ENCODE measurements at regions not wholly inside any gene's neighbourhood (a gene's known extent, or its start where the extent isn't known, plus 50 kb on each side); places are given as distances from the start of the nearest gene placed in this dataset.
A peak's percentile ranks its signal among the peaks of the same experiment; 100 is the strongest.

- no peak overlapping the region for H3K27ac ChIP-seq
Observed at GRCh38 chr6:30801950-30802349, 57.6 kb upstream of the IER3 start.

GRCh38 chr6:30800871-30801270 lies 56.5 kb upstream of the IER3 start:
- Histone ChIP-seq H3K36me3 (no peaks in the 10 kb centered on the region), H3K27me3 (ENCODE audit: low read depth) (no peaks in the 10 kb centered on the region), H3K4me1 (peaks cover 7% of the 10 kb centered on the region), H3K9me3 (no peaks in the 10 kb centered on the region), H3K27ac (peak overlapping the region; percentile 44), H3K4me3 (no peak overlapping the region)
- DNase-seq (no peak), ATAC-seq (peak in 1 of 2 donors; percentile 25)
- intact Hi-C loops (cut with DNase I): no loop called here
- TF ChIP-seq CTCF (IDR thresholded peaks at IDR 0.05): no peak

More at GRCh38 chr6:30801950-30802349, 57.6 kb upstream of the IER3 start:
- intact Hi-C loops (cut with DNase I): no loop called here
- DNase-seq: no peak
- Histone ChIP-seq H3K27me3 (ENCODE audit: low read depth) (no peaks in the 10 kb centered on the region), H3K36me3 (no peaks in the 10 kb centered on the region), H3K9me3 (no peaks in the 10 kb centered on the region), H3K4me1 (peaks cover 7% of the 10 kb centered on the region), H3K4me3 (no peak overlapping the region)
- TF ChIP-seq CTCF (IDR thresholded peaks at IDR 0.05): no peak
- ATAC-seq: no peak

GRCh38 chr6:30799210-30799609 lies 54.9 kb upstream of the IER3 start:
- no peaks in the 10 kb centered on the region for H3K9me3 ChIP-seq
- no peaks in the 10 kb centered on the region for H3K36me3 ChIP-seq
- no peaks in the 10 kb centered on the region for H3K27me3 ChIP-seq (ENCODE audit: low read depth)
- no peak for TF ChIP-seq CTCF (IDR thresholded peaks at IDR 0.05)
- peaks cover 9% of the 10 kb centered on the region for H3K4me1 ChIP-seq
- intact Hi-C loops (cut with DNase I): no loop called here
- no peak overlapping the region for H3K27ac ChIP-seq
- no peak overlapping the region for H3K4me3 ChIP-seq
- DNase-seq (no peak), ATAC-seq (no peak)

GRCh38 chr6:30798494-30798893 lies 54.1 kb upstream of the IER3 start:
- peaks cover 16% of the 10 kb centered on the region for H3K4me1 ChIP-seq
- no peaks in the 10 kb centered on the region for H3K9me3 ChIP-seq
- DNase-seq (no peak), ATAC-seq (no peak)
- no peak for TF ChIP-seq CTCF (IDR thresholded peaks at IDR 0.05)
- H3K27me3 ChIP-seq (ENCODE audit: low read depth): no peaks in the 10 kb centered on the region
- no peak overlapping the region for H3K4me3 ChIP-seq
- no peaks in the 10 kb centered on the region for H3K36me3 ChIP-seq
- no peak overlapping the region for H3K27ac ChIP-seq
- intact Hi-C loops (cut with DNase I): no loop called here

GRCh38 chr6:30795549-30796293 lies 51.4 kb upstream of the IER3 start:
- Histone ChIP-seq H3K36me3 (no peaks in the 10 kb centered on the region), H3K4me1 (peaks cover 15% of the 10 kb centered on the region), H3K4me3 (no peak overlapping the region), H3K27me3 (ENCODE audit: low read depth) (no peaks in the 10 kb centered on the region), H3K9me3 (no peaks in the 10 kb centered on the region), H3K27ac (no peak overlapping the region)
- intact Hi-C loops (cut with DNase I): no loop called here
- no peak for TF ChIP-seq CTCF (IDR thresholded peaks at IDR 0.05)
- DNase-seq (no peak), ATAC-seq (no peak)
